HCT116 (cell line): ENCODE measurements at regions not wholly inside any gene's neighbourhood (a gene's known extent, or its start where the extent isn't known, plus 50 kb on each side); places are given as distances from the start of the nearest gene placed in this dataset.

ENCODE experiments used
- ATAC-seq: fragments of 200-7000 bp; cut with Tn5 transposase; 2 replicates; pipeline ENCODE4 v1.9.1; 2020; ENCODE audit warnings: mild to moderate bottlenecking, moderate library complexity
- BruUV-seq: library from RNA; stranded (reverse); fragments of 400-500 nt; replicated peaks from 2 replicates; lab custom pipeline; 2021; lab: Mats Ljungman, UMichigan
- CTCF ChIA-PET: fragments of 300-600 bp; sonication (Branson Sonifier 250); formaldehyde crosslinking; loops from one replicate; lab custom pipeline; 2021; ENCODE audit warnings: antibody characterized with exemption; lab: Charles Lee
- POLR2A ChIA-PET: fragments of 300-600, 350-600 bp; sonication (Branson Sonifier 250); formaldehyde crosslinking; loops from one replicate; lab custom pipeline; 2021; ENCODE audit warnings: antibody characterized with exemption; lab: Charles Lee
- RAD21 ChIA-PET, 2 experiments: fragments of 300-600 bp; sonication (Branson Sonifier 250); formaldehyde crosslinking; loops; one replicate each; lab custom pipeline; 2023; ENCODE audit warnings: low total read pairs in 2 of 2; ENCODE audit not compliant: uncharacterized antibody in 2 of 2, unreplicated experiment in 2 of 2, low non-redundant PET in 1 of 2; lab: Charles Lee
- DNase-seq: peaks from one replicate; pipeline ENCODE4 v3.0.0-alpha.2; 2010; ENCODE audit warnings: low read depth, low spot score
- H2AFZ ChIP-seq: fragments of 200-600 bp; shearing (Covaris generic), sonication (generic); 2 replicates; pipeline ENCODE4 v1.6.1; 2017; ENCODE audit warnings: low read depth, mixed run types, mixed read lengths, antibody characterized with exemption, low read length; ENCODE audit not compliant: poor library complexity, severe bottlenecking
- H3K27ac ChIP-seq: 2 replicates; pipeline ENCODE4 v1.5.1; 2012; ENCODE audit warnings: low read depth, low read length
- H3K27me3 ChIP-seq: fragments of 200-600 bp; sonication (generic); 2 replicates; pipeline ENCODE4 v1.6.1; 2016; ENCODE audit warnings: mixed run types, low read length, mixed read lengths; ENCODE audit not compliant: insufficient read depth
- H3K36me3 ChIP-seq, 2 experiments: fragments of 200-500 bp in 1 of 2; fragments of 200-600 bp in 1 of 2; sonication (Bioruptor generic) in 1 of 2; sonication (generic) in 1 of 2; 2 replicates each; pipeline versions ENCODE4 v1.5.1 to v1.6.1; 2014 to 2016; ENCODE audit warnings: low read length in 2 of 2, inconsistent platforms in 1 of 2, mixed read lengths in 1 of 2, mixed run types in 1 of 2; ENCODE audit not compliant: insufficient read depth in 2 of 2, control insufficient read depth in 1 of 2
- H3K4me1 ChIP-seq, 2 experiments: fragments of 200-600 bp in 1 of 2; sonication (generic) in 1 of 2; 2 replicates each; pipeline versions ENCODE4 v1.5.1 to v1.6.1; 2012 to 2017; ENCODE audit warnings: low read length in 2 of 2, inconsistent platforms in 1 of 2, mild to moderate bottlenecking in 1 of 2, mixed read lengths in 1 of 2, mixed run types in 1 of 2, moderate library complexity in 1 of 2; ENCODE audit not compliant: insufficient read depth in 2 of 2, control insufficient read depth in 1 of 2
- H3K4me2 ChIP-seq: fragments of 200-600 bp; sonication (generic); 2 replicates; pipeline ENCODE4 v1.6.1; 2017; ENCODE audit warnings: mixed run types, low read length, mixed read lengths
- H3K4me3 ChIP-seq, 2 experiments: fragments of 200-600 bp in 1 of 2; sonication (generic) in 1 of 2; replicated peaks in 1 of 2; 2 replicates each; pipeline ENCODE4 v1.5.1; 2011 to 2016; ENCODE audit warnings: low read length in 2 of 2, control low read depth in 1 of 2, low read depth in 1 of 2, mild to moderate bottlenecking in 1 of 2, mixed read lengths in 1 of 2, mixed run types in 1 of 2
- H3K79me2 ChIP-seq: fragments of 200-600 bp; sonication (generic); 2 replicates; pipeline ENCODE4 v1.6.1; 2017; ENCODE audit warnings: mild to moderate bottlenecking, mixed run types, low read length, moderate library complexity, mixed read lengths; ENCODE audit not compliant: insufficient read depth
- H3K9ac ChIP-seq: fragments of 200-600 bp; sonication (generic); 2 replicates; pipeline ENCODE4 v1.6.1; 2016; ENCODE audit warnings: low read length, mixed read lengths
- H3K9me2 ChIP-seq: fragments of 200-600 bp; sonication (generic), shearing (Covaris generic); 2 replicates; pipeline ENCODE4 v1.6.1; 2017; ENCODE audit warnings: mixed run types, mild to moderate bottlenecking, moderate library complexity; ENCODE audit not compliant: insufficient read depth
- H3K9me3 ChIP-seq, 2 experiments: fragments of 200-500 bp in 1 of 2; fragments of 200-600 bp in 1 of 2; sonication (Bioruptor generic) in 1 of 2; sonication (generic) in 1 of 2; 2 replicates each; pipeline ENCODE4 v1.6.1; 2014 to 2017; ENCODE audit warnings: low read length in 2 of 2, mixed read lengths in 2 of 2, inconsistent platforms in 1 of 2, low read depth in 1 of 2, mild to moderate bottlenecking in 1 of 2, mixed run types in 1 of 2, moderate library complexity in 1 of 2; ENCODE audit not compliant: control insufficient read depth in 1 of 2, insufficient read depth in 1 of 2
- H4K20me1 ChIP-seq: fragments of 200-600 bp; sonication (generic), shearing (Covaris generic); 2 replicates; pipeline ENCODE4 v1.6.1; 2017; ENCODE audit warnings: mixed run types, mild to moderate bottlenecking, moderate library complexity; ENCODE audit not compliant: insufficient read depth
- CEBPB ChIP-seq: IDR thresholded peaks from 2 replicates; pipeline ENCODE4 v1.6.1; 2012; ENCODE audit warnings: low read depth
- EGR1 ChIP-seq: IDR thresholded peaks from 2 replicates; pipeline ENCODE4 v1.6.1; 2012; ENCODE audit warnings: low read depth
- EZH2 ChIP-seq: fragments of 200-600 bp; sonication (generic); IDR thresholded peaks from 2 replicates; pipeline ENCODE4 v1.6.1; 2017; ENCODE audit warnings: antibody characterized with exemption, mixed run types
- EZH2phosphoT487 ChIP-seq: fragments of 200-600 bp; IDR thresholded peaks from 2 replicates; pipeline ENCODE4 v1.6.1; 2018; ENCODE audit warnings: antibody characterized with exemption, borderline replicate concordance
- FOSL1 ChIP-seq: IDR thresholded peaks from 2 replicates; pipeline ENCODE4 v1.6.1; 2012; ENCODE audit warnings: low read depth
- JUND ChIP-seq: IDR thresholded peaks from 2 replicates; pipeline ENCODE4 v1.6.1; 2012
- POLR2AphosphoS5 ChIP-seq: IDR thresholded peaks from 2 replicates; pipeline ENCODE4 v1.6.1; 2011; ENCODE audit warnings: mild to moderate bottlenecking, low read depth, low read length, moderate library complexity
- SIN3A ChIP-seq: IDR thresholded peaks from 2 replicates; pipeline ENCODE4 v1.6.1; 2012; ENCODE audit warnings: low read depth
- SRF ChIP-seq: IDR thresholded peaks from 2 replicates; pipeline ENCODE4 v1.6.1; 2012; ENCODE audit warnings: low read depth
- TCF7L2 ChIP-seq: IDR thresholded peaks from 2 replicates; pipeline ENCODE4 v1.7.0; 2011; ENCODE audit warnings: borderline replicate concordance, inconsistent platforms; ENCODE audit not compliant: insufficient read depth, insufficient read length; ENCODE audit errors: extremely low read depth
- YY1 ChIP-seq: IDR thresholded peaks from 2 replicates; pipeline ENCODE4 v1.6.1; 2011; ENCODE audit warnings: low read length, low read depth, moderate library complexity, mild to moderate bottlenecking; ENCODE audit not compliant: insufficient replicate concordance; ENCODE audit errors: extremely low read depth
- ZFX ChIP-seq: fragments of 450-650 bp; IDR thresholded peaks from 2 replicates; pipeline ENCODE4 v1.6.1; 2017
- intact Hi-C: fragments of 100-400 bp; cut with micrococcal nuclease; formaldehyde crosslinking; loops from 2 replicates; pipeline ENCODE4 v1.10.0; 2022
- TF ChIP-seq, protein P1 (sequence below): IDR thresholded peaks from 2 replicates; pipeline ENCODE4 v1.6.1; 2011; ENCODE audit warnings: mild to moderate bottlenecking, low read length, moderate library complexity; ENCODE audit not compliant: insufficient replicate concordance; ENCODE audit errors: extremely low read depth
- TF ChIP-seq, protein P2 (sequence below): IDR thresholded peaks from 2 replicates; pipeline ENCODE4 v1.6.1; 2012; ENCODE audit warnings: low read depth
- TF ChIP-seq, protein P3 (sequence below): IDR thresholded peaks from 2 replicates; pipeline ENCODE4 v1.6.1; 2012

DNA sequence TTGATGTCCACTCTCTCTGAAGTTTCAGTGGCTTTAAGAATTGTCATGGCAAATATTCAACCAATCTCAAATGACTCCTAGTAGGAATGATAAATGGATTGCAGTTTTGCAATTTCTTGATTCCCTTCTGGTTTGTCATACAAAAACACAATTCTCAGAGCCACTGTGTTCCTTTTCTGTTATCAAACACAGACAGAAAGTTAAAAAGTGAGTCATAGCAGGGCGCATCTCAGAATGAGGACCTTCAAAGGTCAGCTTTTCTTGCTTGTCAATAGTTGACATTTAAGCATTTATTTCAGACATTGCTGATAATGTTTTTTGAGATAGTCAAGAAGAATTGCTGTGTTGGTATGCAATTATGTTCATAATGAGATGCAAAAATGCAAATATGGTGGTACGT is 405.9 kb downstream of the NR2F2 start (continued):
- TF ChIP-seq, protein P1, sequence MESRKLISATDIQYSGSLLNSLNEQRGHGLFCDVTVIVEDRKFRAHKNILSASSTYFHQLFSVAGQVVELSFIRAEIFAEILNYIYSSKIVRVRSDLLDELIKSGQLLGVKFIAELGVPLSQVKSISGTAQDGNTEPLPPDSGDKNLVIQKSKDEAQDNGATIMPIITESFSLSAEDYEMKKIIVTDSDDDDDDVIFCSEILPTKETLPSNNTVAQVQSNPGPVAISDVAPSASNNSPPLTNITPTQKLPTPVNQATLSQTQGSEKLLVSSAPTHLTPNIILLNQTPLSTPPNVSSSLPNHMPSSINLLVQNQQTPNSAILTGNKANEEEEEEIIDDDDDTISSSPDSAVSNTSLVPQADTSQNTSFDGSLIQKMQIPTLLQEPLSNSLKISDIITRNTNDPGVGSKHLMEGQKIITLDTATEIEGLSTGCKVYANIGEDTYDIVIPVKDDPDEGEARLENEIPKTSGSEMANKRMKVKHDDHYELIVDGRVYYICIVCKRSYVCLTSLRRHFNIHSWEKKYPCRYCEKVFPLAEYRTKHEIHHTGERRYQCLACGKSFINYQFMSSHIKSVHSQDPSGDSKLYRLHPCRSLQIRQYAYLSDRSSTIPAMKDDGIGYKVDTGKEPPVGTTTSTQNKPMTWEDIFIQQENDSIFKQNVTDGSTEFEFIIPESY, result no peak
- TF ChIP-seq YY1, result no peak
- TF ChIP-seq, all 23 proteins: peak for 0

DNA sequence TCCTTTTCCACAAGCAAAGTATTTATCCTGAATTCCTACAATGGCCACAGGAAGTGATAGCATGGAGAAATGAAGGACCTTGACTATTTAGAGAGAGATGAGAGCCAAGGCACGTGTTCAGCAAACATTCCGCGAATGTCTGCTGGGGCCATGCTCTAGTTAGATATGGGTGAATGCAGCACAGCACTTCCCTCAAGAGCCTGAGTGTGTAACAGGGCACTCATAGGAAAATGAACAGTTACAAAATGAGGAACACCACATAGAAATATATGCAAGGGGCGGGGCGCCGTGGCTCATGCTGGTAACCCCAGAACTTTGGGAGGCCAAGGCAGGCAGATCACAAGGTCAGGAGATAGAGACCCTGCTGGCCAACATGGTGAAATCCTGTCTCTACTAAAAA is 406.9 kb downstream of the NR2F2 start:
- H3K4me1 ChIP-seq, result no peaks in the 10 kb centered on the region
- CTCF ChIA-PET, result no interaction called here
- H3K9ac ChIP-seq, result no peak overlapping the region
- no peaks in the 10 kb centered on the region for H3K9me3 ChIP-seq
- H3K36me3 ChIP-seq, result no peaks in the 10 kb centered on the region
- intact Hi-C loops, result no loop called here
- no peak for DNase-seq
- RAD21 ChIA-PET, result no interaction called here
- no peaks in the 10 kb centered on the region for H3K79me2 ChIP-seq
- no peak overlapping the region for H3K4me2 ChIP-seq
- TF ChIP-seq EZH2 (no peak), SRF (no peak), EGR1 (no peak), FOSL1 (no peak), EZH2phosphoT487 (no peak), YY1 (no peak), JUND (no peak), CEBPB (no peak), SIN3A (no peak), TCF7L2 (no peak), ZFX (no peak), POLR2AphosphoS5 (no peak)
- TF ChIP-seq, protein P2, sequence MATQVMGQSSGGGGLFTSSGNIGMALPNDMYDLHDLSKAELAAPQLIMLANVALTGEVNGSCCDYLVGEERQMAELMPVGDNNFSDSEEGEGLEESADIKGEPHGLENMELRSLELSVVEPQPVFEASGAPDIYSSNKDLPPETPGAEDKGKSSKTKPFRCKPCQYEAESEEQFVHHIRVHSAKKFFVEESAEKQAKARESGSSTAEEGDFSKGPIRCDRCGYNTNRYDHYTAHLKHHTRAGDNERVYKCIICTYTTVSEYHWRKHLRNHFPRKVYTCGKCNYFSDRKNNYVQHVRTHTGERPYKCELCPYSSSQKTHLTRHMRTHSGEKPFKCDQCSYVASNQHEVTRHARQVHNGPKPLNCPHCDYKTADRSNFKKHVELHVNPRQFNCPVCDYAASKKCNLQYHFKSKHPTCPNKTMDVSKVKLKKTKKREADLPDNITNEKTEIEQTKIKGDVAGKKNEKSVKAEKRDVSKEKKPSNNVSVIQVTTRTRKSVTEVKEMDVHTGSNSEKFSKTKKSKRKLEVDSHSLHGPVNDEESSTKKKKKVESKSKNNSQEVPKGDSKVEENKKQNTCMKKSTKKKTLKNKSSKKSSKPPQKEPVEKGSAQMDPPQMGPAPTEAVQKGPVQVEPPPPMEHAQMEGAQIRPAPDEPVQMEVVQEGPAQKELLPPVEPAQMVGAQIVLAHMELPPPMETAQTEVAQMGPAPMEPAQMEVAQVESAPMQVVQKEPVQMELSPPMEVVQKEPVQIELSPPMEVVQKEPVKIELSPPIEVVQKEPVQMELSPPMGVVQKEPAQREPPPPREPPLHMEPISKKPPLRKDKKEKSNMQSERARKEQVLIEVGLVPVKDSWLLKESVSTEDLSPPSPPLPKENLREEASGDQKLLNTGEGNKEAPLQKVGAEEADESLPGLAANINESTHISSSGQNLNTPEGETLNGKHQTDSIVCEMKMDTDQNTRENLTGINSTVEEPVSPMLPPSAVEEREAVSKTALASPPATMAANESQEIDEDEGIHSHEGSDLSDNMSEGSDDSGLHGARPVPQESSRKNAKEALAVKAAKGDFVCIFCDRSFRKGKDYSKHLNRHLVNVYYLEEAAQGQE, result no peak
- TF ChIP-seq, protein P3, sequence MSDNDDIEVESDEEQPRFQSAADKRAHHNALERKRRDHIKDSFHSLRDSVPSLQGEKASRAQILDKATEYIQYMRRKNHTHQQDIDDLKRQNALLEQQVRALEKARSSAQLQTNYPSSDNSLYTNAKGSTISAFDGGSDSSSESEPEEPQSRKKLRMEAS, result no peak
- POLR2A ChIA-PET, result no interaction called here
- H3K27me3 ChIP-seq, result no peaks in the 10 kb centered on the region
- no TSS peak for BruUV-seq
- ATAC-seq, result no peak
- no peak overlapping the region for H3K4me3 ChIP-seq
- no peaks in the 10 kb centered on the region for H4K20me1 ChIP-seq
- no peak overlapping the region for H3K27ac ChIP-seq
- no peaks in the 10 kb centered on the region for H3K9me2 ChIP-seq
- no peak overlapping the region for H2AFZ ChIP-seq
